Jurkat, Clone E6-1 (cell line): ENCODE measurements at regions not wholly inside any gene's neighbourhood (a gene's known extent, or its start where the extent isn't known, plus 50 kb on each side); places are given as distances from the start of the nearest gene placed in this dataset.

Source experiments
- DNase-seq: peaks from one replicate; pipeline ENCODE4 v3.0.0-alpha.2; 2011; ENCODE audit warnings: low read depth, low spot score
- H3K4me3 ChIP-seq: 2 replicates; pipeline ENCODE4 v1.5.1; 2011; ENCODE audit warnings: mild to moderate bottlenecking, low read length, control low read depth, moderate library complexity

GRCh38 chrX:88325634-88326033 lies 421.4 kb upstream of the CPXCR1 start:
- no peak overlapping the region for H3K4me3 ChIP-seq
- DNase-seq, result no peak

- DNase-seq, result no peak
Measured at GRCh38 chrX:88355252-88355651, 391.8 kb upstream of the CPXCR1 start.

DNA sequence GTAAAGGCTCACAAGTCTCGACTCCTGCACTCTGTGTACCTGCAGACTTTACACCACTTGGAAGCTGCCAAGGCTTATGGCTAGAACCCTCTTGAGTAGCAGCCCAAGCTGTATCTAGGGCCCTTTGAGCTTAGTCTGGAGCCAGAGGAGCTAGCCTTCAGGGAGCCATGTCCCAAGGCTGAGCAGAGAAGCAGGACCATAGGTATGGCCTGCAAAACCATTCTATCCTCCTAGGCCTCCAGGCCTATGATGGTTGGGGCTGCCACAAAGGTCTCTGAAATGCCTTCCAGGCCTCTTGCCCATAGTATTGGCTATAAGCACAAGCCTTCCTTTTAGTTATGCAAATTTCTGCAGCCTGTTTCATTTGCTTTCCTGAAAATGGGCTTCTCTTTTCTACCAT lies 380.7 kb upstream of the CPXCR1 start:
- no peak for DNase-seq
- no peak overlapping the region for H3K4me3 ChIP-seq

More at GRCh38 chrX:88355252-88355651, 391.8 kb upstream of the CPXCR1 start:
- H3K4me3 ChIP-seq, result no peak overlapping the region

DNA sequence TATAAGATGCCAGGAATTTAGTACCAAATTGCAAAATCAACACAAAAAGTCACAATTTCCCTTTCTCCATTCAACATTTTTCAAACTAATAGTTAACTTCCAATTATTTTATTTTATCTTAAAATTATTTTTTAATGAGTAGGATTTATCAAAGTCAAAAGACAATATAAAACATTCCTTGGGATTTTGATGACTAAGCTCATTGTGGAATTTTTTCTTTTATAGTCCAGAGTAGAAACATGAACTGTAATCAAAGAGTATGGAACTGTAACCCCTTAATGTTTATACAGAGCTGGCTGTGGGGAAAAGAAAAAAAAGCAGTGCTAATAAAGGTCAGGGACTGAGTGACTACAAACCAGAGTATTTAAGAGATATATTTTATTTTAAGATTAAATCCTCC lies 368.6 kb upstream of the CPXCR1 start:
- H3K4me3 ChIP-seq, result no peak overlapping the region
- no peak for DNase-seq

- no peak for DNase-seq
Measured at GRCh38 chrX:88397551-88397950, 349.5 kb upstream of the CPXCR1 start.

DNA sequence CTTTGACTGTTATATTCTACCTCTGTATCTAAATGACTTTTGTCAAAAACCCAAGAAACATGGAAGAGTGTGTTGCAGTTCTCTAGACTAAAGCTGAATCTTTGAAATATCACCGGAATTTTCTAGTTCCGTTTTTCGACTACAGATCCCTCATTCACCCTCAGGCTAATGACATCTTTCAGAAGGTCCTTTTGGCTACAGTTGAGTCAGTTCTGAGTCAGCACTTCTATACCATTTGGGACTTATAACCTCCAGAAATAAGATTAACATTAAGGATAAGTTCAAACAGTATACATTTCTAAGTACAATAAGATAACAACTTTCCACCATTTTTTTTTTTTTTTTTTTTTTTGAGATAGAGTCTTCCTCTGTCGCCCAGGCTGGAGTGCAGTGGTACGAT lies 331.0 kb upstream of the CPXCR1 start:
- no peak for DNase-seq

More at GRCh38 chrX:88397551-88397950, 349.5 kb upstream of the CPXCR1 start:
- H3K4me3 ChIP-seq, result no peak overlapping the region

DNA sequence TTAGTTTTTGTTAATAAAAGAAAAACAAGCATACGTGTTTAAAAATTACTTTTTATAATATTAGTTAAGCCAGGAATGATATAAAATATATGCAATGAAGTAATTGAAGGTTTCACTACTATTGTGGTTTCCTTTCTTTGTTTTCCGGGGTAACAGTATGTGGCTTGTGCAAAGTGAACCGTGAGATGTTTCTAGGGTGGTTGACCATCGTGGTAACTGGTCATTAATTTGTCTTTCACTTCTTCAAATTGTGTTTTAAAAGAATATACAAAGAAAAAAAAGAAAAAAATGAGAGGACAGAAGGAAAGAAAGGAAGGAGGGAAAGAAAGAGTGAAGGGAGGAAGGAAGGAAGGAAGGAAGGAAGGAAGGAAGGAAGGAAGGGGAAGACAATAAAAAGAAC lies 330.1 kb upstream of the CPXCR1 start:
- no peak for DNase-seq
- no peak overlapping the region for H3K4me3 ChIP-seq

More for the DNA sequence above, 331.0 kb upstream of the CPXCR1 start:
- no peak overlapping the region for H3K4me3 ChIP-seq

- no peak for DNase-seq
- H3K4me3 ChIP-seq, result no peak overlapping the region
Measured at GRCh38 chrX:88424071-88424470, 323.0 kb upstream of the CPXCR1 start.

- DNase-seq, result no peak
Measured at GRCh38 chrX:88424541-88424940, 322.5 kb upstream of the CPXCR1 start.

GRCh38 chrX:88425739-88426138 lies 321.3 kb upstream of the CPXCR1 start:
- DNase-seq, result no peak

More at GRCh38 chrX:88424541-88424940, 322.5 kb upstream of the CPXCR1 start:
- H3K4me3 ChIP-seq, result no peak overlapping the region

DNA sequence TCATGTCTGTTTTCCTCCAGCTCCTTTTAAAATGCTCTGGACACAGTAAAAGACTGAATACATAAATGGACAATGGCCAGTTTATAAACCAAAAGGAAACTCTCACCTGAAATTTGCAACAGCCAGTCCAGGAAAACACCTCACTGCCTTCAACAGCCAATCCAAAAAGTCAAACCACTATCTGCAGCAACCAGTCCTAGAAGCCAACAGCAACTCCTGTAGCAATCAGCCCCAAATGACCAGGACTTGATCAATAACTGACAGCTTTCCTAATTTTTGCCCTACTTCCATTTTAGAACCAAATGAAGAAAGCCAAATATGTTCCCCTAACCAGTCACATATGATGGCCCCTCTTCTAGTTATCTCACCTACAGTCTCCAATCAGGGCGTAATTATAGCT lies 309.5 kb upstream of the CPXCR1 start:
- H3K4me3 ChIP-seq, result no peak overlapping the region
- no peak for DNase-seq

More at GRCh38 chrX:88425739-88426138, 321.3 kb upstream of the CPXCR1 start:
- H3K4me3 ChIP-seq, result no peak overlapping the region

- DNase-seq, result no peak
- H3K4me3 ChIP-seq, result no peak overlapping the region
Measured at GRCh38 chrX:88438209-88438608, 308.8 kb upstream of the CPXCR1 start.

- no peak for DNase-seq
- no peak overlapping the region for H3K4me3 ChIP-seq
Measured at GRCh38 chrX:88439935-88440334, 307.1 kb upstream of the CPXCR1 start.
